HCT116 (cell line): ENCODE measurements at regions not wholly inside any gene's neighbourhood (a gene's known extent, or its start where the extent isn't known, plus 50 kb on each side); places are given as distances from the start of the nearest gene placed in this dataset.
A peak's percentile ranks its signal among the peaks of the same experiment; 100 is the strongest.

ENCODE experiments used
- ATAC-seq: fragments of 200-7000 bp; cut with Tn5 transposase; 2 replicates; pipeline ENCODE4 v1.9.1; 2020; ENCODE audit warnings: mild to moderate bottlenecking, moderate library complexity
- BruUV-seq: library from RNA; stranded (reverse); fragments of 400-500 nt; replicated peaks from 2 replicates; lab custom pipeline; 2021; lab: Mats Ljungman, UMichigan
- CTCF ChIA-PET: fragments of 300-600 bp; sonication (Branson Sonifier 250); formaldehyde crosslinking; loops from one replicate; lab custom pipeline; 2021; ENCODE audit warnings: antibody characterized with exemption; lab: Charles Lee
- POLR2A ChIA-PET: fragments of 300-600, 350-600 bp; sonication (Branson Sonifier 250); formaldehyde crosslinking; loops from one replicate; lab custom pipeline; 2021; ENCODE audit warnings: antibody characterized with exemption; lab: Charles Lee
- RAD21 ChIA-PET, 2 experiments: fragments of 300-600 bp; sonication (Branson Sonifier 250); formaldehyde crosslinking; loops; one replicate each; lab custom pipeline; 2023; ENCODE audit warnings: low total read pairs in 2 of 2; ENCODE audit not compliant: uncharacterized antibody in 2 of 2, unreplicated experiment in 2 of 2, low non-redundant PET in 1 of 2; lab: Charles Lee
- DNase-seq: peaks from one replicate; pipeline ENCODE4 v3.0.0-alpha.2; 2010; ENCODE audit warnings: low read depth, low spot score
- H2AFZ ChIP-seq: fragments of 200-600 bp; shearing (Covaris generic), sonication (generic); 2 replicates; pipeline ENCODE4 v1.6.1; 2017; ENCODE audit warnings: low read depth, mixed run types, mixed read lengths, antibody characterized with exemption, low read length; ENCODE audit not compliant: poor library complexity, severe bottlenecking
- H3K27ac ChIP-seq: 2 replicates; pipeline ENCODE4 v1.5.1; 2012; ENCODE audit warnings: low read depth, low read length
- H3K27me3 ChIP-seq: fragments of 200-600 bp; sonication (generic); 2 replicates; pipeline ENCODE4 v1.6.1; 2016; ENCODE audit warnings: mixed run types, low read length, mixed read lengths; ENCODE audit not compliant: insufficient read depth
- H3K36me3 ChIP-seq, 2 experiments: fragments of 200-500 bp in 1 of 2; fragments of 200-600 bp in 1 of 2; sonication (Bioruptor generic) in 1 of 2; sonication (generic) in 1 of 2; 2 replicates each; pipeline versions ENCODE4 v1.5.1 to v1.6.1; 2014 to 2016; ENCODE audit warnings: low read length in 2 of 2, inconsistent platforms in 1 of 2, mixed read lengths in 1 of 2, mixed run types in 1 of 2; ENCODE audit not compliant: insufficient read depth in 2 of 2, control insufficient read depth in 1 of 2
- H3K4me1 ChIP-seq, 2 experiments: fragments of 200-600 bp in 1 of 2; sonication (generic) in 1 of 2; 2 replicates each; pipeline versions ENCODE4 v1.5.1 to v1.6.1; 2012 to 2017; ENCODE audit warnings: low read length in 2 of 2, inconsistent platforms in 1 of 2, mild to moderate bottlenecking in 1 of 2, mixed read lengths in 1 of 2, mixed run types in 1 of 2, moderate library complexity in 1 of 2; ENCODE audit not compliant: insufficient read depth in 2 of 2, control insufficient read depth in 1 of 2
- H3K4me2 ChIP-seq: fragments of 200-600 bp; sonication (generic); 2 replicates; pipeline ENCODE4 v1.6.1; 2017; ENCODE audit warnings: mixed run types, low read length, mixed read lengths
- H3K4me3 ChIP-seq, 2 experiments: fragments of 200-600 bp in 1 of 2; sonication (generic) in 1 of 2; replicated peaks in 1 of 2; 2 replicates each; pipeline ENCODE4 v1.5.1; 2011 to 2016; ENCODE audit warnings: low read length in 2 of 2, control low read depth in 1 of 2, low read depth in 1 of 2, mild to moderate bottlenecking in 1 of 2, mixed read lengths in 1 of 2, mixed run types in 1 of 2
- H3K79me2 ChIP-seq: fragments of 200-600 bp; sonication (generic); 2 replicates; pipeline ENCODE4 v1.6.1; 2017; ENCODE audit warnings: mild to moderate bottlenecking, mixed run types, low read length, moderate library complexity, mixed read lengths; ENCODE audit not compliant: insufficient read depth
- H3K9ac ChIP-seq: fragments of 200-600 bp; sonication (generic); 2 replicates; pipeline ENCODE4 v1.6.1; 2016; ENCODE audit warnings: low read length, mixed read lengths
- H3K9me2 ChIP-seq: fragments of 200-600 bp; sonication (generic), shearing (Covaris generic); 2 replicates; pipeline ENCODE4 v1.6.1; 2017; ENCODE audit warnings: mixed run types, mild to moderate bottlenecking, moderate library complexity; ENCODE audit not compliant: insufficient read depth
- H3K9me3 ChIP-seq, 2 experiments: fragments of 200-500 bp in 1 of 2; fragments of 200-600 bp in 1 of 2; sonication (Bioruptor generic) in 1 of 2; sonication (generic) in 1 of 2; 2 replicates each; pipeline ENCODE4 v1.6.1; 2014 to 2017; ENCODE audit warnings: low read length in 2 of 2, mixed read lengths in 2 of 2, inconsistent platforms in 1 of 2, low read depth in 1 of 2, mild to moderate bottlenecking in 1 of 2, mixed run types in 1 of 2, moderate library complexity in 1 of 2; ENCODE audit not compliant: control insufficient read depth in 1 of 2, insufficient read depth in 1 of 2
- H4K20me1 ChIP-seq: fragments of 200-600 bp; sonication (generic), shearing (Covaris generic); 2 replicates; pipeline ENCODE4 v1.6.1; 2017; ENCODE audit warnings: mixed run types, mild to moderate bottlenecking, moderate library complexity; ENCODE audit not compliant: insufficient read depth
- CBX3 ChIP-seq: IDR thresholded peaks from 2 replicates; pipeline ENCODE4 v1.6.1; 2012; ENCODE audit warnings: low read depth
- CEBPB ChIP-seq: IDR thresholded peaks from 2 replicates; pipeline ENCODE4 v1.6.1; 2012; ENCODE audit warnings: low read depth
- EGR1 ChIP-seq: IDR thresholded peaks from 2 replicates; pipeline ENCODE4 v1.6.1; 2012; ENCODE audit warnings: low read depth
- ELF1 ChIP-seq: IDR thresholded peaks from 2 replicates; pipeline ENCODE4 v1.6.1; 2012; ENCODE audit warnings: low read depth, borderline replicate concordance
- FOSL1 ChIP-seq: IDR thresholded peaks from 2 replicates; pipeline ENCODE4 v1.6.1; 2012; ENCODE audit warnings: low read depth
- POLR2A ChIP-seq: IDR thresholded peaks from 2 replicates; pipeline ENCODE4 v1.7.0; 2011; ENCODE audit warnings: borderline replicate concordance; ENCODE audit not compliant: insufficient read depth, insufficient read length; ENCODE audit errors: extremely low read depth
- POLR2AphosphoS5 ChIP-seq: IDR thresholded peaks from 2 replicates; pipeline ENCODE4 v1.6.1; 2011; ENCODE audit warnings: mild to moderate bottlenecking, low read depth, low read length, moderate library complexity
- SIN3A ChIP-seq: IDR thresholded peaks from 2 replicates; pipeline ENCODE4 v1.6.1; 2012; ENCODE audit warnings: low read depth
- SRF ChIP-seq: IDR thresholded peaks from 2 replicates; pipeline ENCODE4 v1.6.1; 2012; ENCODE audit warnings: low read depth
- TCF7L2 ChIP-seq: IDR thresholded peaks from 2 replicates; pipeline ENCODE4 v1.7.0; 2011; ENCODE audit warnings: borderline replicate concordance, inconsistent platforms; ENCODE audit not compliant: insufficient read depth, insufficient read length; ENCODE audit errors: extremely low read depth
- ZFX ChIP-seq: fragments of 450-650 bp; IDR thresholded peaks from 2 replicates; pipeline ENCODE4 v1.6.1; 2017
- intact Hi-C: fragments of 100-400 bp; cut with micrococcal nuclease; formaldehyde crosslinking; loops from 2 replicates; pipeline ENCODE4 v1.10.0; 2022
- TF ChIP-seq, protein P1 (sequence below): IDR thresholded peaks from 2 replicates; pipeline ENCODE4 v1.6.1; 2012; ENCODE audit warnings: low read depth
- TF ChIP-seq, protein P2 (sequence below): IDR thresholded peaks from 2 replicates; pipeline ENCODE4 v1.6.1; 2012

DNA sequence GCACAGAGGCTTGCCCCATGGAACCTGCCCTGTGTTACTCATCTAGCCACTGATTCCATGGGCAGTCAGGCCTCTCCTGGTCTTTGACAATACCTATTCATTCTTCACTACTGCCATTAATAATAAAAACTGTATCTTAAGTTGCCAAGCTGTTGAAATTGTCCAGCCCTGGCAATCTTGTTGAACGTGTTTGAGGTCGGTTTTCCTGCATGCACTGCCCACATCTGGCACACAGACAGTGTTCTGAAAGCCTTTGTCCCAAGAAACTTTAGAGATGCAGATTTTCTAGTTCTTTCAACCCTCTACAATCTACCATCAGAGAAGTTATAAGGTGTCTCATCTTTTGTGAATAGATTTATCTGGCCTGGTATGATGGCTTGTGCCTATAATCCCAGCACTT lies 567.2 kb upstream of the NECTIN3 start:
- ChIA-PET CTCF (no interaction called here), POLR2A (no interaction called here), RAD21 (no interaction called here)
- Histone ChIP-seq H3K36me3 (no peaks in the 10 kb centered on the region), H3K79me2 (no peaks in the 10 kb centered on the region), H3K9ac (no peak overlapping the region), H3K9me2 (no peaks in the 10 kb centered on the region), H3K4me2 (no peak overlapping the region), H4K20me1 (no peaks in the 10 kb centered on the region), H3K9me3 (no peaks in the 10 kb centered on the region), H3K4me1 (no peaks in the 10 kb centered on the region; a peak in 1 of 4 replicates), H3K4me3 (no peak overlapping the region), H2AFZ (peak overlapping the region; percentile 68), H3K27ac (no peak overlapping the region), H3K27me3 (no peaks in the 10 kb centered on the region)
- no peak for DNase-seq
- no TSS peak for BruUV-seq
- ATAC-seq = no peak
- intact Hi-C loops = no loop called here
- no peak for TF ChIP-seq POLR2AphosphoS5
- no peak for TF ChIP-seq POLR2A
- no peak for TF ChIP-seq ZFX
- TF ChIP-seq ELF1 = no peak
- TF ChIP-seq CBX3 = no peak
- no peak for TF ChIP-seq EGR1
- no peak for TF ChIP-seq SIN3A
- TF ChIP-seq, protein P1, sequence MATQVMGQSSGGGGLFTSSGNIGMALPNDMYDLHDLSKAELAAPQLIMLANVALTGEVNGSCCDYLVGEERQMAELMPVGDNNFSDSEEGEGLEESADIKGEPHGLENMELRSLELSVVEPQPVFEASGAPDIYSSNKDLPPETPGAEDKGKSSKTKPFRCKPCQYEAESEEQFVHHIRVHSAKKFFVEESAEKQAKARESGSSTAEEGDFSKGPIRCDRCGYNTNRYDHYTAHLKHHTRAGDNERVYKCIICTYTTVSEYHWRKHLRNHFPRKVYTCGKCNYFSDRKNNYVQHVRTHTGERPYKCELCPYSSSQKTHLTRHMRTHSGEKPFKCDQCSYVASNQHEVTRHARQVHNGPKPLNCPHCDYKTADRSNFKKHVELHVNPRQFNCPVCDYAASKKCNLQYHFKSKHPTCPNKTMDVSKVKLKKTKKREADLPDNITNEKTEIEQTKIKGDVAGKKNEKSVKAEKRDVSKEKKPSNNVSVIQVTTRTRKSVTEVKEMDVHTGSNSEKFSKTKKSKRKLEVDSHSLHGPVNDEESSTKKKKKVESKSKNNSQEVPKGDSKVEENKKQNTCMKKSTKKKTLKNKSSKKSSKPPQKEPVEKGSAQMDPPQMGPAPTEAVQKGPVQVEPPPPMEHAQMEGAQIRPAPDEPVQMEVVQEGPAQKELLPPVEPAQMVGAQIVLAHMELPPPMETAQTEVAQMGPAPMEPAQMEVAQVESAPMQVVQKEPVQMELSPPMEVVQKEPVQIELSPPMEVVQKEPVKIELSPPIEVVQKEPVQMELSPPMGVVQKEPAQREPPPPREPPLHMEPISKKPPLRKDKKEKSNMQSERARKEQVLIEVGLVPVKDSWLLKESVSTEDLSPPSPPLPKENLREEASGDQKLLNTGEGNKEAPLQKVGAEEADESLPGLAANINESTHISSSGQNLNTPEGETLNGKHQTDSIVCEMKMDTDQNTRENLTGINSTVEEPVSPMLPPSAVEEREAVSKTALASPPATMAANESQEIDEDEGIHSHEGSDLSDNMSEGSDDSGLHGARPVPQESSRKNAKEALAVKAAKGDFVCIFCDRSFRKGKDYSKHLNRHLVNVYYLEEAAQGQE = no peak
- TF ChIP-seq CEBPB = no peak
- TF ChIP-seq, protein P2, sequence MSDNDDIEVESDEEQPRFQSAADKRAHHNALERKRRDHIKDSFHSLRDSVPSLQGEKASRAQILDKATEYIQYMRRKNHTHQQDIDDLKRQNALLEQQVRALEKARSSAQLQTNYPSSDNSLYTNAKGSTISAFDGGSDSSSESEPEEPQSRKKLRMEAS = no peak
- TF ChIP-seq TCF7L2 = no peak
- TF ChIP-seq SRF = no peak
- TF ChIP-seq FOSL1 = no peak
